NCI-H187 treated with DMSO at 0.1 percent for 48 hours (cell line): ENCODE measurements at regions not wholly inside any gene's neighbourhood (a gene's known extent, or its start where the extent isn't known, plus 50 kb on each side); places are given as distances from the start of the nearest gene placed in this dataset.

Experiments used
- DNase-seq: peaks from one replicate; lab custom pipeline; 2025; lab: John Stamatoyannopoulos, UW

DNA sequence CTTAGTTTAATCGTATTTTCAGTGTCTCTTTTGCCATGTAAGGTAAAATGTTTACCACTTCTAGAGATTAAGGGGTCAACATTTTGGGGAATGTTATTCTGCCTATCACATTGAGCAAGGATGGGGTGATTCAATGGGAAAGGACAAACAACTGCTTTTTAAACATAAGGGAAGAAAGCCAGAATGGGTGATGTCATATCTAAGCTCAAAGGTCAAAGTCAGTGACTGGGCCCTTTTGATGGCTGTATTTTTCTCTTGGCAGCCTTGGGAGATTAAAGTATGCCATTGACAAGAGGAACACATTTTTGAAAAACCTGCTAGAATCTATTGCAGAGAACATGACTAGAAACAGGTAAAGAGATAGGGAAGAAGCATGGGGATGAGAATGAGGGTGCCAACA, 477.3 kb upstream of the IRAK1BP1 start:
- no peak for DNase-seq

DNA sequence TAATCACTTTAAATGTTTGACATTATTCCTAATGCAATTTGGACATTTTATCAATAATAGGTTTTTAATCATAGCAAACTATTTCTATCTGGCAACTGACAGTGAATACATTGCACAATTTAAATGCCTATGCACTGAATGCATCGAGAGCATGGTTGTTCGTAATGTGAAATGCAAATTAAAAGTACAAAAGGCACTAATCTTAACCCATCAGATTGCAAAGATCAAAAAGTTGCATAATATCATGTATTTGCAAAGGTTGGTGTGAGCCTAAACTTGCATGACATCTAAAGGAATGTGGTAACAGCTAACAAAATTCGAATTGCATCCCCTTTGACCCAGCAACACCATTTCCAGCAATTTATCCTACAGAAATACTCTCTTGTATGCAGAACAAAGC, 469.9 kb upstream of the IRAK1BP1 start:
- DNase-seq = no peak

DNA sequence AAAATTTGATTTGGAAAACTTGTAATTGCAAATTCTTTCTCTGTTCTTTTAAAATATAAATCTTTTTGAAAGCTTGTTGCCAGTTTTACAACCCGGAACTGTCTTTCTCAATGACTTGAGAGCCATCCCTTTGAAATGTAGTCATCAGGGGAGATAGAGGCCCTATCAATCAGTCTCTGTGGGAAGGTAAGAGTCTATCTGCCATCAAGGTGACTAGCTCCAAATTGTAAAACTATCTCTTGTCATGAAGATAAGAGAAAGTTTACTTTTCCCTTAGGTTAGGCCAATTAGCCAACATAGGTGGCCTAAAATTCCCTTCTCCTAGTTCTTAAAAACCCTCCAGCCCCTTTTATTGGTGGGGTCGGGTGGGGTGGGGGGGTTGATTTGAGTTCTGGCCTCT, 469.1 kb upstream of the IRAK1BP1 start:
- DNase-seq = no peak

DNA sequence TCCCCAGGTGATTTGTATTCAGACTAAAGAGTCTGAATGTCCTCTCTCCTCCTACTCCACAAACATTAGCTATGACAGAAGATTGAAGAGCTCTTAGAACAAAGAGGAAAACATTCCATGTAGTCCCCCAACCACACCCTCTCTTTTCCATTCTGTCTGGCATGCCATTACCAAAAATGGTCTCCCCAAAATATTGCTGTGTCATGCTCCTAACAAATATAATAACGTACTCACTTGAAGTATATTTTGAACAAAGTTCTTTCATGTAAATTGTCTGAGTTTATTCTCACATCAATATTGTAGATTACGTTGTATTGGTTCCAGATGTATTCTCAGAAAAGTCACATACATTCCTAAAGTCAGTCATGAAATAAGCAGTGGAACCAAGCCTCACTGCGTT, 467.3 kb upstream of the IRAK1BP1 start:
- no peak for DNase-seq

DNA sequence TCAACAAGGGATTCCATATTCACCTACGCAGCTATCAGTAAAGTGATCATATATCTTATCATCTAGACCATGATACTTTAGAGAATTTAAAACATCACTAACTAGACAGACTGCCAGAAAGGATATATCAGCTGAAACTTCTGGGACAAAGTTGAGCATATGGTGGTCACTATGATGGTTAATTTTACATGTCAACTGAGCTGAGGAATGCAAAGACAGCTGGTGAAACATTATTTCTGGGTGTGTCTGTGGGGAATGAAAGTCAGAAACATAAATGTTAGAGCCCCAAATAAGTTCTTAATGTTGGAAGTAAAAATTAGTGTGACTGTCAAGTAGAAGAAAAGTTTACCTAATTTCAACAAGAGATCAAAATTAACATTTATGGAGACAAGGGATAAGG, 440.0 kb upstream of the IRAK1BP1 start:
- DNase-seq = no peak

DNA sequence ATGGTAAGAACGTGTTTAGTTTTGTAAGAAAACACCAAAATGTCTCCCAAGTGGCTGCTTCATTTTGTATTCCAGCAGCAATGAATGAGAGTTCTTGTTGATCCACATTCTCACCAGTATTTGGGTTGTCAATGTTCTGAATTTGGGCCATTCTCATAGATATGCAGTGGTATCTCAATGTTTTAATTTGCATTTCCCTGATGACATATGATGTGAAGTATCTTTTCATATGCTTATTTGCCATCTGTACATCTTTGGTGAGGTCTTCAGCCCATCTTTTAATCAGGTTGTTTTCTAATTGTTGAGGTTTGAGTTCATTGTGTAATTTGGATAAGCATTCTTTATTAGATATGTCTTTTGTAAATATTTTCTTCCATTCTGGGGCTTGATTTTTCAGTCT, 436.8 kb upstream of the IRAK1BP1 start:
- DNase-seq = no peak

DNA sequence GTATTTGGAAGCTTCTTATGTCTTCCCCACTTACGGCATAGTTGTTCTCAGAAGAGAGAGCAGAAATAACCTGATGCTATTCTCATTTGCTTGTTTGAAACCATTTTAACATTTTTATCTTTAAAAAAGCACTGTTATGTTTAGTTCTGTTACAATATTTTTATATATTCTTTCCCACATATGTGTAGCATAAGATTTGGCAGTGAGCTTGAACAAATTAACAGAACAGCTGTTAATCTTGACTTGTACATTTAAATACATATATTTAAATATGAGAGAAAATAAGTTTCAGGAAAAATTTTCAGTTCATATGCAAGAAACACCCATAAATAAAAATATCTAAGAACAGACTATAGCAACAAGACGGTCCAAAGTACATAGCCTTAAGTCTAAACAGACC, 431.7 kb upstream of the IRAK1BP1 start:
- DNase-seq = no peak

DNA sequence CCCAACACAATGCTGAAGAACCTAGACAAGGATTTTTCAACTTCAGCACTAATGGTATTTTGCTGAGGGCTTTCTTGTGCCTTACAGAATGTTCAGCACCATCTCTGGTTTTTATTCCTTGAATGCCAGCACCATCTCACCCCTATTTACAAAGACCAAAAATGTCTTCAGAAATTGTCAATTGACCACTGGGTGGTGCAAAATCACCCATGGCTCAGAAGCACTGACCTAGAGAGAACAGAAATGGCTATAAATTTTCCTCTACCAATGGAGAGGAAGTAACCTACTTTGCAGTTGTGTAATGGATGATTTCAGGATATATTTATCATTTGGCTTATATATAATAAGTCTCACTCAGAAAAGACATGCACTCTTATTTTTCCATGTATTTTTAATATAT, 431.0 kb upstream of the IRAK1BP1 start:
- no peak for DNase-seq

DNA sequence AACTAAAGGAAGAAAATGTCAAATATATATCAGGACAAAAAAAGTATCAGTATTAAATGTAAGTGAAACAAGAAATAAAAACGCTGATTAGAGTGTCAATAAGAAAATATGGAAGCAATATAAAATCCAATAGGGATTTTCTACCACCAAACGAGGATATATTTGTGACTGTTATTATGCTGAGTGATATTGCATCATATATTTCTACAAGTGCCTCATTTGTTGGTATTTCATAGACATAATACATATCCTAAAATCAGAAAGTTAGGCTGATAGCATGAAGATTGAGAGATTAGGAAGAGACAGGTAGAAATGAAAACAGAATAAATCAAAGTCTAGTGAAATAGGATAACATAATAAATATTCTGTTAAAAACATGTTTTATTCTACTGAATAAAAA, 429.2 kb upstream of the IRAK1BP1 start:
- DNase-seq = no peak

DNA sequence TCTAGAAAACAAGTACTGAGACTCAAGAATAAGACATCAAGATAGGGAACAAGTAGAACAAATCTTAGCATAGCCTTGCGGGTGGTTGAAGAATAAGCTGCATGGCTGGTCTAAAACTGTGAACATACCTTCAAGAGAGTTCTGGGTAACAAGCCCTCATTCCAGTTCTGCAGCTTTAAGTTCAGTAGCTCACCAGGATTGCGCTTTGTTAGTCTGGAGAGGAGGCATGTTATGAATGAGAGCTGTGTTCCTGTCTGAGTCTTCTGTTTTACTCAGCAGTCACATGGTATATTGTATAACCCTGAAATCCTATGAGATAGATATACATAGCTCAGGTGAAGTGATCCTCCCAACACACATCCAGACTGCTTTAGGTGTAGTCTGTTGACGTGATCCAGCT, 406.6 kb upstream of the IRAK1BP1 start:
- DNase-seq = no peak

DNA sequence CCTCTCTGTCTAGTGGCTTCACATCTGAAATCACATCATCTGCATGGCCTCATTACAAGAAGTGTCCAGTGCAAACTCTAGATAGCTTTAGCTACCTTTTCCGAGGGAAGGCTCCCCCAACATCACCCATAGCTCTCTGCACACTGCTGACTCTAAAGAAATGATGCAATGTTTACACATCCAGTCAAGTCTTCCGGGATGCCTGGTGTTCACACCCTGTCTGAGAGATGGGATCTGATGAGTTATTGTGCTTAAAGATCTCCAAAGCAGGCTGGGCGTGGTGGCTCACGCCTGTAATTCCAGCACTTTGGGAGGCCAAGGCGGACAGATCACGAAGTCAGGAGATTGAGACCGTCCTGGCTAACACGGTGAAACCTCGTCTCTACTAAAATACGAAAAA, 404.6 kb upstream of the IRAK1BP1 start:
- no peak for DNase-seq

DNA sequence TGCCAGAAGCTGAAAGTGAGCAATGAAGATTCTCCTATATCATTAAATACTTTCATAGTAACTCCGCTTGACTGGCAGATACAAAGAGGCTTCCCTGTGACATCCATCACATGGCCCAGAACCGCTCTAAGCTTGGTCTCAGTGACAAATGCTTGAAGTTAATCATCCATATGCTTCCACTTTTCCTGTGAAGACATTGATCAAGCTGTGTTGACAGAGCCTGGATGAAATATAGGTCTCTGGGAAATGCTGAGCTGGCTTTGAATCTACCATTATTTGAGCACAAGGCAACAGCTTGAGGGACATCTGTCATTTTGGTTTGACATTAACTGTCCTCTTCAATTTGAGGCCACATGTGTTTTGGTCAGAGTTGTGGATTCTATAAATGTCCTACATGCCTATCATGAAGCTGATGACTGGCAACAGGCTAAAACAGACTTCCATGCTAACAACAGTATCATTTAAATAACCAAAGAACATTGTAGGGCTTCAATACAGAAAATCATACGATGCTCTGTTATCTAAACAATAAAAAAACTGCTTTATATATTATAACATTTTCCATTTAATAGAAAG, 402.2 kb upstream of the IRAK1BP1 start:
- DNase-seq = no peak

DNA sequence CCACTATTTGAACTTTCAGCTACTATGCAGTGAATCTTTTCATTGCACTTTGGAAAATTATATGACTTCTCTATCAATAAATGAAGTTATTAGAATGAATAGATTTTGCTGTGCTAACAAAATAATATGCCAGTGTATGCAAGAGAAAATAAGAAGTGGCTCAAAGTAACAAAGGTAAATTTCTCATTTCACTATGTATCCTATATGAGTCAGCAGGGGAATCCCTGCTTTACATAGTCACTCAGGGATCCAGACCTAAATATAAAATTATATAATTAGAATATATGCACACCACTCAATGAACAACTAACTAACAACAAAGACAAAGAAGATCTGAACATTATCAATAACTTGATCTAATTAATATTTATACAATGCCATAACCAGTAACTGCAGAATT, 390.8 kb upstream of the IRAK1BP1 start:
- no peak for DNase-seq

DNA sequence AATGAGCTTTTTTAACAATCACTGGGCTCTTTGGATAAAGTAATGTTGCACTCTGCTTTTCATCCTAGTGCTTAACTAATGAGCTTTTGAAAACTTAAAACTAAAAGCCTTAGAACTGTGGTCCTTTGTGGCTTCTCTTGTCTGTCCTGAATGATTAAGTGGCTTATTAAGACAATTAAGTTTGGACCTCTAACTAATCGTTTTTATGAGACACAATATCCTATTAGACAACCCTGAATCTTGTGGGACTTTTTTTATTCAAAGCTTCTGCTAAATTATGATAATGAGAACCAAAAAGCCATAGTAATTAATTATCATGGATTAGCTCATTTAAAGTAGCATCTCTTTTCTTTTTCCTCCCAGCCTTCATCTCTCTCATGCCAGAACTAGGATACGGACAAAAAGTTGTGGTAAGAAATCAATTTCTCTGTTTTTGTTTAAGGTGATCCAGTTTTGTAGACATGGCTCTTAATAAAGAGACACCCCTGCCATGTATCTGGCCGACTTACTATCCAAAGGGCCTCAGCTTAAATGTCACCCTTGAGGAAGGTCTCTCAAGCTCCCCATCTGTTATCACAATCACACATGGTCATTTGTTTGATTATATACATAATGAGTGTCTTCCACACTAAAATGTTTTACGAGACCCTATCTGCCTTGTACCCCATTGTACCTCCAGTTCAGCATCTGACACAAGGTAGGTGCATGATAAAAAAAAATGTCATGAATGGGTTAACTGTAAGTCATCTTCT, 384.4 kb upstream of the IRAK1BP1 start:
- no peak for DNase-seq

DNA sequence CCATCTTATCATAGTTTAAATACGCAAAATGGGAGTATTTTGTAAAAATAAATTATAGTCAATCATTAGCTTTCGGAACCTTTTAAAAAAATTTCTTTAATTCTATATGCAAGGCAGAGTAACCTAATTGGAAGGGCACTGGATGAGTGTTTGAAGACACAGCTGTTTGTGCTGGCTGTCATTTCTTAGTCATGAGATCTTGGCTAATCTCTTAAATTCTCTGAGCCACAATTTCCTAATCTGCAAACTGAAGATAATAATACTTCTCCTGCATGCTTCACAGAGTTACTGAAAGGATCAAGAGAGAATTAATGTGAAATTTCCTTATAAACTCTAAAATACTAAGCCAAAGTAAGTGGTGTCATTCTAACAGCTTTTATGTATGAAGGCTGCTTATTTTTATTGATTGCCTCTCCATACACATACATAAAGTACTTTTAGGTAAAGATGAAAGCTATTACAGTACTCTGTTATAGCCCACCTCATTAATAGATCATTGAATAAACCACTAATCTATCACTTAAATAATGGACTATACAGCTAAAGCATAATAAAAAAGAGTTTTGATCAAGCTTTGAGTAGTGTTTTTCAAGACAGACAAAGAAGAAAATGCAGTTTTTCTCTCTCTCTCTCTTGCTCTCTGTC, 383.7 kb upstream of the IRAK1BP1 start:
- DNase-seq = no peak

DNA sequence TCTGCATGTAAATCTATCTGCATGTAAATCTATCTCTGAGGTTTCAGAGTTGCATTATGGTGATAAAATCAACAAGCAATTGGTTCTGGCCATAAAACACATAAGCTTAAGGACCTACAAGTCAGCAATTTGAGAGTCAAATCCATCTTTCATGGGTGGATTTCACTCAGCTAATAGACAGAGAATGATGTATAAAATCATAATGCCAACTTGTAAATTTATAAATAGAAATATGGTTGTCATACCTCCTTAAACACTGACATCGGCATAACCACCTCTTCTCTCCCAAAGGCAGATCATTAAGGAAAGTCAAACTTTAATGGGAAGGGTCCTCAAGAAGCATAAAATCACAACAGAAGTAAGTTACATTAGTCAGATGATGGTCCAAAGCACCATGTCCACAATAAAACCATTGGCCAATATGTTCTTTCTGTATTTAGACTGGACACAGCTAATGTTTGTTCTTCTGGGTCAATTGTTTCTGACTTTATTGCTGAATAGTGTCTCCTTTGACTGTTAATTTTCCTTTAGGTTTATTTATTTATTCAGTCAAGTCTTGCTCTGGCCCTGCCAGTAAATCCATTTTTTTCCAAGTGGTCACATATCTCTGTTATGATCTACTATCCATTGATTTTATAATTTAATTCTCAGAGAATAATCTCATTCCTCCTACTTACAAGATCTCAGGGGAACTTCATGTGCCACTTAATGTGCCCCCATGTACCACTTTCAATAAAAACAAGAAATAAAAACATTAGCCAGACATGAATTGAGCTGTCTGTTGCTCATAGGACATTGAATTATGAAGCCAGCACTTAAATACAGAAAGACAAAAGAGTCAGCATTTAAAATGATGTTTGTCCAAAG, 382.9 kb upstream of the IRAK1BP1 start:
- DNase-seq = no peak

DNA sequence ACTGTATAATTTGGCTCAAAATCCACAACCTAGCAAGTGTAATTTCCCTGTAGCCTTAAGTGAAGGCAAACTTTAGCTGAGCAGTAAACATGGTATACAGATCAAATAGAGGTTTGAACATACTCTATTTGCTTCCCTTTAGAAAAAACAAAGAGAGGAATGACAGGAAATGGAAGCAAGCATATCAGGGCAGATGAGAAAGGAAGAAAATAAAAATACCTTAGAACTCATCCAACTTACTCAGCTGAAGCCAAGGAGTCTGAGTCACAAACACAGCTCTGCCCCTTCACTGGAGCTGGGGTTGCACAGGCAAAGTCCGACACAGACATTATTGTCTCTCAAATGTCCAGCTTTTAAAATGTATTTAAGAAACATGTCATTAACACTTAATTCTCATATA, 379.9 kb upstream of the IRAK1BP1 start:
- no peak for DNase-seq

DNA sequence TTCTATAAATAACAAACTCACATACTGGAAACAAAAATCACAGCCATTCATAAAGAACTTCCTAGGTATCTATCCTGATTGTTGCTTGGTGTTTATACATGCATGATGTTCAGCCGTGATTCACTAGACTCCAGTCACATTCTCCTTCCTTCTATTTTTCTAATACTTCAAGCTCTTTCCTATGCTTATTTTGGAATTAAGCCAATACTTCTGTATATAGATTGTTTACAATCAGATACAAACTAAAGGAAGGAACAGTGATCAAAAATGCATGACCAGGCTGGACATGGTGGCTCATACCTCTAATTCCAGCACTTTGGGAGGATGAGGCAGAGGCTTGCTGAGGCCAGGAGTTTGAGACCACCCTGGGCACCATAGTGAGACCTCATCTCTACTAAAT, 377.5 kb upstream of the IRAK1BP1 start:
- no peak for DNase-seq

DNA sequence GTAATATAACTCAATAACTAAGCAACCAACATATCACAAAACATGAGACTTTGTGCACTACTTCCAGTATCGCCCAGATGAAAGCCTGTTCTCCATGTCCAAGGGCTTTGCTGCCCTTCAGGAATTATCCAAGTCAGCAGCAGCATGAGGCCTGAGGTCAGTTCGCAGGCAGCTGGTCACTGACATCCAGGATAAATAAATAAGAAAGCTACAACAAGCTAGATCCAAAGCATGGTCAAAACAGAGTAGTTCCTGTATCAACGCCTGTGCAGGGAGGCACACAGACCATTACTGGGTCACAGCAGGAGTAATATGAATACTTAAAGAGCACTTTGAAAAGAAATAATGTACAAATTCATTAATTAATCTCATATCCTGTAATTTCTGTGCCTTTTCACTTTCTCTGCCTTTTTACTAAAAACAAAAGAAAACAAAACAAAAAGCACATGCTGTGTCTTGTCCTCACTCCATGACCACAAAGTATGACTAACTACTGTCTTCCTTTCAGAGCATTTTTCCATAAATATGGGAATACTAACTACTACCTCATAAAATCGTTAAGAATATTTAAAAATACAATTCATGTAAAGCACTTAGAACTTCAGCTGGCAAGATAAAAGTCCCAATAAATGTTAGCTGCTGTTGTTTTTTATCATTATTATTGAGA, 374.9 kb upstream of the IRAK1BP1 start:
- no peak for DNase-seq

DNA sequence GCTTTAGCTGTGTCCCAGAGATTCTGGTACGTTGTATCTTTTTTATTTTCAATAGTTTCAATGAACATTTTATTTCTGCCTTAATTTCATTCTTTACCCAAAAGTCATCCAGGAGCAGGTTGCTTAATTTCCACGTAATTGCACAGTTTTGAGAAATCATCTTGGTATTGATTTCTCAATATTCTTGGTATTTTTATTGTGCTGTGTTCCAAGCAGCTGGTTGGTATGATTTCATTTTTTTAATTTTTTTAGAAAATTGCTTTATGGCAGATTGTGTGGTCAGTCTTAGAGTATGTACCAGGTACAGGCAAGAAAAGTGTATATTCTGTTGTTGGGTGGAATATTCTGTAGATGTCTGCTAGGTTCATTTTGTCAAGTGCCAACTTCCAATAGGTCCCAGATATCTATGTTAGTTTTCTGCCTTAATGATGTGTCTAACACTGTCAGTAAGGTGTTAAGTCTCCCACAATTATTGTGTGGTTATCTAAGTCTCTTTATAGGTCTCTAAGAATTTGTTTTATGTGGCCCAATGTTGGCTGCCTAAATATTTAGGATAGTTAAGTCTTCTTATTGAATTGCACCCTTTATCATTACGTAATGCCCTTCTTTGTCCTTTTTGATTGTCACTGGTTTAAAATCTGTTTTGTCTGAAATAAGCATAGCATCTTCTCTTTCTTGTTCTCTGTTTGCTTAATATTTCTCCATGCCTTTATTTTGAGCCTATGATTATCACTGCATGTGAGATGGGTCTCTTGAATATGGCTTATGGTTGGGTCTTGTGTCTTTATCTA, 366.9 kb upstream of the IRAK1BP1 start:
- DNase-seq = no peak

DNA sequence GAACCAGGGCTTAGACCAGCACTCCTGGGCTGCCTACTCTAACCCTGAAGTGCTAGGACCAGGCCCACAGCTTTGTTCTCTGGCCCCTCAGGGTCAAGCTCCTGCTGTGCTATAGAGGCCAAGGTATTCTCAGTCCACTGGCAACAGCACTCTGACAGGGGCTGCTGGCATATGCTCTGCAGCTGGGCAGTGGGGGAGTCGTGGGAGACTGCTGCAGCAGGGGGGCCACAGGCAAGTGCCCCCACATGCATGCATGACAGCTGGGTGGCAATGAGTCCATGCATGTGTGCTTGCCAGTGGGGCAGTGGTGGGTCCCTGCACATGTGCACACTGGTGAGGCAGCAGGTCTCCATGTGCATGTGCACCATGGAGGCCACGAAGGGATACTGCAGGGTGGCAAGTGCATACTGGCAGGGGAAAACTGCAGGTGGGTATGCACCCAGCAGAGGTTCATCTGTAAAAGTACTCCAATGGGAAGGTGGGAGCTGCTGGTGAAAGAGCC, 364.9 kb upstream of the IRAK1BP1 start:
- DNase-seq = no peak
